ENCODE measurements at regions not wholly inside any gene's neighbourhood (a gene's known extent, or its start where the extent isn't known, plus 50 kb on each side); places are given as distances from the start of the nearest gene placed in this dataset.

DNA sequence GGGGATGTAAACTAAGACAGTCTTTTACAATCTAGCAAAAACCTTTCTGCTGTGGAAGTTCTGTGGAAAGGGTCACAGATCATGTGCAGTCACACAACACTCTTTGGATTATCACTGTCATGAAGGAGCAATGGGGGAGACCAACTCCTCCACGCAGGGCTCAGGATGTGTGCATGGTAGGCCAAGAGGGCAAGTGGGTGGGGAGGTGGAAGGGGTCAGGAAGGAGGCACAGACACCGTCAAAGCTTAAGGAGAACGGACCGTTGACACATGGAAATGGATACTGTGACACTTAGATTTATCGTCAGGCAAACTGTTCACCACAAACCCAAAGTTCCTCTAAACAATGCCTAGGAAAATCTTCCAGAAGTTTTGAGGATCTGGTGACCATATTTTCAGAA, 215.8 kb downstream of the PAX1 start:
- no peak for DNase-seq
- intact Hi-C loops (cut with micrococcal nuclease), result no loop called here
- H3K79me2 ChIP-seq (ENCODE audit: low read length), result no peaks in the 10 kb centered on the region
- peaks cover 5% of the 10 kb centered on the region; the same call in 1 of the 2 replicates for H3K9me3 ChIP-seq (ENCODE audit: low read length)
- no peaks in the 10 kb centered on the region for H4K20me1 ChIP-seq (ENCODE audit: low read length)
- ChIA-PET POLR2A (ENCODE audit: unreplicated experiment) (no interaction called here), CTCF (no interaction called here)
- H3K36me3 ChIP-seq (ENCODE audit: low read depth, low read length), result no peaks in the 10 kb centered on the region
- H2AFZ ChIP-seq (ENCODE audit: low read length), result no peak overlapping the region
- no peaks in the 10 kb centered on the region for H3K27me3 ChIP-seq (ENCODE audit: low read length)
- no peak for TF ChIP-seq EZH2phosphoT487 (IDR thresholded peaks at IDR 0.05; ENCODE audit: borderline replicate concordance, low read length)
- TF ChIP-seq, protein P1, sequence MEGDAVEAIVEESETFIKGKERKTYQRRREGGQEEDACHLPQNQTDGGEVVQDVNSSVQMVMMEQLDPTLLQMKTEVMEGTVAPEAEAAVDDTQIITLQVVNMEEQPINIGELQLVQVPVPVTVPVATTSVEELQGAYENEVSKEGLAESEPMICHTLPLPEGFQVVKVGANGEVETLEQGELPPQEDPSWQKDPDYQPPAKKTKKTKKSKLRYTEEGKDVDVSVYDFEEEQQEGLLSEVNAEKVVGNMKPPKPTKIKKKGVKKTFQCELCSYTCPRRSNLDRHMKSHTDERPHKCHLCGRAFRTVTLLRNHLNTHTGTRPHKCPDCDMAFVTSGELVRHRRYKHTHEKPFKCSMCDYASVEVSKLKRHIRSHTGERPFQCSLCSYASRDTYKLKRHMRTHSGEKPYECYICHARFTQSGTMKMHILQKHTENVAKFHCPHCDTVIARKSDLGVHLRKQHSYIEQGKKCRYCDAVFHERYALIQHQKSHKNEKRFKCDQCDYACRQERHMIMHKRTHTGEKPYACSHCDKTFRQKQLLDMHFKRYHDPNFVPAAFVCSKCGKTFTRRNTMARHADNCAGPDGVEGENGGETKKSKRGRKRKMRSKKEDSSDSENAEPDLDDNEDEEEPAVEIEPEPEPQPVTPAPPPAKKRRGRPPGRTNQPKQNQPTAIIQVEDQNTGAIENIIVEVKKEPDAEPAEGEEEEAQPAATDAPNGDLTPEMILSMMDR (conservative IDR thresholded peaks at IDR 0.05; ENCODE audit: low read depth, low read length), result no peak
- TF ChIP-seq EZH2 (IDR thresholded peaks at IDR 0.05; ENCODE audit: low read length, unreplicated experiment), result no peak
- no peak overlapping the region for H3K9ac ChIP-seq (ENCODE audit: low read length)
- BruUV-seq (replicated peaks), result no TSS peak
- H3K4me1 ChIP-seq (ENCODE audit: insufficient read depth, low read length), result no peaks in the 10 kb centered on the region
- no peak overlapping the region for H3K27ac ChIP-seq (ENCODE audit: low read length)
- ATAC-seq, result no peak
- H3F3A ChIP-seq (ENCODE audit: low read length, unreplicated experiment), result no peaks in the 10 kb centered on the region
- no peak overlapping the region for H3K4me3 ChIP-seq (ENCODE audit: low read length)
- no peak overlapping the region for H3K4me2 ChIP-seq (ENCODE audit: low read length)
- H3K9me2 ChIP-seq (replicated peaks; ENCODE audit: low read length), result no peaks in the 10 kb centered on the region

GRCh38 chr20:21920211-21920610, 214.7 kb downstream of the PAX1 start:
- H3K36me3 ChIP-seq (ENCODE audit: low read depth, low read length), result no peaks in the 10 kb centered on the region
- DNase-seq, result no peak
- ATAC-seq, result no peak
- H3K9ac ChIP-seq (ENCODE audit: low read length), result no peak overlapping the region
- no peaks in the 10 kb centered on the region for H3K4me1 ChIP-seq (ENCODE audit: insufficient read depth, low read length)
- H3K9me2 ChIP-seq (replicated peaks; ENCODE audit: low read length), result no peaks in the 10 kb centered on the region
- no peaks in the 10 kb centered on the region for H3K27me3 ChIP-seq (ENCODE audit: low read length)
- ChIA-PET CTCF (no interaction called here), POLR2A (ENCODE audit: unreplicated experiment) (no interaction called here)
- H3K9me3 ChIP-seq (ENCODE audit: low read length), result peaks cover 5% of the 10 kb centered on the region; the same call in 1 of the 2 replicates
- H3K4me3 ChIP-seq (ENCODE audit: low read length), result no peak overlapping the region
- H3K79me2 ChIP-seq (ENCODE audit: low read length), result no peaks in the 10 kb centered on the region
- H3K27ac ChIP-seq (ENCODE audit: low read length), result no peak overlapping the region
- TF ChIP-seq EZH2 (IDR thresholded peaks at IDR 0.05; ENCODE audit: low read length, unreplicated experiment), result no peak
- BruUV-seq (replicated peaks), result no TSS peak
- H4K20me1 ChIP-seq (ENCODE audit: low read length), result no peaks in the 10 kb centered on the region
- H3F3A ChIP-seq (ENCODE audit: low read length, unreplicated experiment), result no peaks in the 10 kb centered on the region
- intact Hi-C loops (cut with micrococcal nuclease), result no loop called here
- no peak overlapping the region for H3K4me2 ChIP-seq (ENCODE audit: low read length)
- no peak overlapping the region for H2AFZ ChIP-seq (ENCODE audit: low read length)

- ChIA-PET CTCF (no interaction called here), POLR2A (ENCODE audit: unreplicated experiment) (interaction anchor here (0.6 kb wide), 1 partner anchor 113 kb away, joined by 3 read pairs; no protein-coding TSS in a partner anchor)
- intact Hi-C loops (cut with micrococcal nuclease), result no loop called here
- Histone ChIP-seq H3F3A (ENCODE audit: low read length, unreplicated experiment) (no peaks in the 10 kb centered on the region), H3K4me2 (ENCODE audit: low read length) (no peak overlapping the region), H3K9me3 (ENCODE audit: low read length) (peaks cover 5% of the 10 kb centered on the region; the same call in 1 of the 2 replicates), H3K27ac (ENCODE audit: low read length) (no peak overlapping the region), H3K9ac (ENCODE audit: low read length) (no peak overlapping the region), H2AFZ (ENCODE audit: low read length) (no peak overlapping the region), H3K4me1 (ENCODE audit: insufficient read depth, low read length) (no peaks in the 10 kb centered on the region), H3K27me3 (ENCODE audit: low read length) (no peaks in the 10 kb centered on the region), H4K20me1 (ENCODE audit: low read length) (no peaks in the 10 kb centered on the region), H3K79me2 (ENCODE audit: low read length) (no peaks in the 10 kb centered on the region), H3K36me3 (ENCODE audit: low read depth, low read length) (no peaks in the 10 kb centered on the region), H3K4me3 (ENCODE audit: low read length) (no peak overlapping the region), H3K9me2 (replicated peaks; ENCODE audit: low read length) (no peaks in the 10 kb centered on the region)
- ATAC-seq (no peak), DNase-seq (no peak)
- BruUV-seq (replicated peaks), result no TSS peak
- TF ChIP-seq, protein P1 (conservative IDR thresholded peaks at IDR 0.05; ENCODE audit: low read depth, low read length), result no peak
- no peak for TF ChIP-seq EZH2phosphoT487 (IDR thresholded peaks at IDR 0.05; ENCODE audit: borderline replicate concordance, low read length)
- no peak for TF ChIP-seq EZH2 (IDR thresholded peaks at IDR 0.05; ENCODE audit: low read length, unreplicated experiment)
Measured at GRCh38 chr20:21918398-21918797, 212.9 kb downstream of the PAX1 start.

All from PC-3 (cell line).